ENCODE measurements at regions not wholly inside any gene's neighbourhood (a gene's known extent, or its start where the extent isn't known, plus 50 kb on each side); places are given as distances from the start of the nearest gene placed in this dataset.

DNA sequence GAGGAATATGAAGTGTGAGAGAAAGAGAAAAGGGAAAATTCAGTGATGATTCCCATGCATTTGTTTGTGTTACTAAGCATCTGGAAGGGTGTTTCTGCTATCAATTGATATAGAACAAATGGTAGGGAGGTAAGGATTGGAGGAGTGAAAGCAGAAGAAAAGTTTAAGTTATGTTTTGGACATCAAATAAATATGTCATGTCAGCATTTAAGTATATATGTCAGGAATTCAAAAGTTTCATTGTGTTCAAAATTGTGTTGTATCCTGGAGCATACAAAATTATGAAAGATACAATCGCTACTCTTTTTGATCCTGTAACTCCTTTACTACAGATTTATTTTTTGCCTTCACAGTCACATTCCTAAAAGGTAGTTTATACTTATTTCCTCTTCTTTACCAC is 885.8 kb downstream of the KCNA4 start:
- no peaks in the 10 kb centered on the region for H3K9me3 ChIP-seq (ENCODE audit: control insufficient read depth, insufficient read depth, low read length)
- H4K20me1 ChIP-seq (ENCODE audit: control insufficient read depth, insufficient read depth, low read depth, low read length) = no peaks in the 10 kb centered on the region
- TF ChIP-seq EZH2phosphoT487 (IDR thresholded peaks at IDR 0.05; ENCODE audit: borderline replicate concordance, low read length) = no peak
- TF ChIP-seq, protein P1, sequence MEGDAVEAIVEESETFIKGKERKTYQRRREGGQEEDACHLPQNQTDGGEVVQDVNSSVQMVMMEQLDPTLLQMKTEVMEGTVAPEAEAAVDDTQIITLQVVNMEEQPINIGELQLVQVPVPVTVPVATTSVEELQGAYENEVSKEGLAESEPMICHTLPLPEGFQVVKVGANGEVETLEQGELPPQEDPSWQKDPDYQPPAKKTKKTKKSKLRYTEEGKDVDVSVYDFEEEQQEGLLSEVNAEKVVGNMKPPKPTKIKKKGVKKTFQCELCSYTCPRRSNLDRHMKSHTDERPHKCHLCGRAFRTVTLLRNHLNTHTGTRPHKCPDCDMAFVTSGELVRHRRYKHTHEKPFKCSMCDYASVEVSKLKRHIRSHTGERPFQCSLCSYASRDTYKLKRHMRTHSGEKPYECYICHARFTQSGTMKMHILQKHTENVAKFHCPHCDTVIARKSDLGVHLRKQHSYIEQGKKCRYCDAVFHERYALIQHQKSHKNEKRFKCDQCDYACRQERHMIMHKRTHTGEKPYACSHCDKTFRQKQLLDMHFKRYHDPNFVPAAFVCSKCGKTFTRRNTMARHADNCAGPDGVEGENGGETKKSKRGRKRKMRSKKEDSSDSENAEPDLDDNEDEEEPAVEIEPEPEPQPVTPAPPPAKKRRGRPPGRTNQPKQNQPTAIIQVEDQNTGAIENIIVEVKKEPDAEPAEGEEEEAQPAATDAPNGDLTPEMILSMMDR (IDR thresholded peaks at IDR 0.05; ENCODE audit: low read depth, low read length, poor library complexity, severe bottlenecking) = no peak
- H3K4me3 ChIP-seq (ENCODE audit: low read length) = no peak overlapping the region
- no peaks in the 10 kb centered on the region for H3K27me3 ChIP-seq (ENCODE audit: control insufficient read depth, low read length)
- H3K9me2 ChIP-seq (replicated peaks; ENCODE audit: control insufficient read depth, low read length) = no peaks in the 10 kb centered on the region; the same call in 1 of the 2 replicates
- no peaks in the 10 kb centered on the region for H3K4me1 ChIP-seq (ENCODE audit: control insufficient read depth, low read length)
- no peaks in the 10 kb centered on the region for H3F3A ChIP-seq (ENCODE audit: control insufficient read depth, insufficient read depth)
- no peak overlapping the region for H3K27ac ChIP-seq (ENCODE audit: low read depth, low read length)
- H3K79me2 ChIP-seq (ENCODE audit: control insufficient read depth, low read length) = no peaks in the 10 kb centered on the region
- H3K36me3 ChIP-seq (ENCODE audit: control insufficient read depth, low read length) = no peaks in the 10 kb centered on the region
- H3K4me2 ChIP-seq (ENCODE audit: low read length) = no peak overlapping the region

DNA sequence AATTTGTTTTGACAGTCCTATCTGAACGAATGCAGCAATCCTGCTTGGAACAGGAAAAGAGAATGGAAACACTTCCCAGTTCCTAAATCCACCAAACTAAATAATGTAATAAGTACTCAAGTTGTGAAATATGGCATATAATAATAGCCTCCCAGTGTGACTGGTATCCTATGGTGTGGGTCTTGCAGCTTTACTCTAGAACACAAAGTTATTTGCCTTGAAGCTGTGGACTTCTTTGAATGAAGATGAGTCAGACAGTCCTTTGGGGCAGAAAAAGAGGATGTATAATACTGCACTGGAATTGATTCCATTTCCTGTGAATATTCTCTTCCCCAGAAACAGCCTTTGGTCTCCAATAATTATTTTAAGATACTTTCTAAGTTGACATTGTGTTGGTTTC is 887.0 kb downstream of the KCNA4 start:
- H3K9me3 ChIP-seq (ENCODE audit: control insufficient read depth, insufficient read depth, low read length) = no peaks in the 10 kb centered on the region
- H4K20me1 ChIP-seq (ENCODE audit: control insufficient read depth, insufficient read depth, low read depth, low read length) = no peaks in the 10 kb centered on the region
- H3K4me3 ChIP-seq (ENCODE audit: low read length) = no peak overlapping the region
- no peak overlapping the region for H3K4me2 ChIP-seq (ENCODE audit: low read length)
- no peaks in the 10 kb centered on the region for H3F3A ChIP-seq (ENCODE audit: control insufficient read depth, insufficient read depth)
- H3K27ac ChIP-seq (ENCODE audit: low read depth, low read length) = no peak overlapping the region
- H3K36me3 ChIP-seq (ENCODE audit: control insufficient read depth, low read length) = no peaks in the 10 kb centered on the region
- no peak for TF ChIP-seq EZH2phosphoT487 (IDR thresholded peaks at IDR 0.05; ENCODE audit: borderline replicate concordance, low read length)
- TF ChIP-seq, protein P1 (IDR thresholded peaks at IDR 0.05; ENCODE audit: low read depth, low read length, poor library complexity, severe bottlenecking) = no peak
- H3K27me3 ChIP-seq (ENCODE audit: control insufficient read depth, low read length) = no peaks in the 10 kb centered on the region
- no peaks in the 10 kb centered on the region for H3K79me2 ChIP-seq (ENCODE audit: control insufficient read depth, low read length)
- no peaks in the 10 kb centered on the region for H3K4me1 ChIP-seq (ENCODE audit: control insufficient read depth, low read length)
- no peaks in the 10 kb centered on the region; the same call in 1 of the 2 replicates for H3K9me2 ChIP-seq (replicated peaks; ENCODE audit: control insufficient read depth, low read length)

DNA sequence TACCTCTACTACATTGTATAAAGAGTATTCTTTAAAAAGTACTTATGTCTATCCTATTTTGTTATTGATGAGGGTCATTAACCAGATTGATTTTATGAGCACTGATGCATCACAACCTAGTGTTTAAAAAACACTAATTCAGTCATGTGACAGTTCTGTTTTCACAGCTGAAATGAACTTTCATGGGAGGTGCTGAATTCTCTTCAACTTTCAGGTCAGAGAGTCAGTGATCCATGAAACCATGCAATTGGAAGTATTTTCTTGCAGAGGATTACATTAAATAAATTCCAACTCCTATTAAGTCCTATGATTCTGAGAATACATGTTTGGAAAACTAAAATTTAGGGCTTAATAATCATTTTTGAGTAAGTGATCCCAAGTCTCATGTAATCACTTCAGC is 889.4 kb downstream of the KCNA4 start:
- Histone ChIP-seq H3K4me2 (ENCODE audit: low read length) (no peak overlapping the region), H3K27ac (ENCODE audit: low read depth, low read length) (no peak overlapping the region), H3K4me1 (ENCODE audit: control insufficient read depth, low read length) (no peaks in the 10 kb centered on the region), H3F3A (ENCODE audit: control insufficient read depth, insufficient read depth) (no peaks in the 10 kb centered on the region), H3K79me2 (ENCODE audit: control insufficient read depth, low read length) (no peaks in the 10 kb centered on the region), H3K36me3 (ENCODE audit: control insufficient read depth, low read length) (no peaks in the 10 kb centered on the region), H3K27me3 (ENCODE audit: control insufficient read depth, low read length) (no peaks in the 10 kb centered on the region), H3K9me3 (ENCODE audit: control insufficient read depth, insufficient read depth, low read length) (no peaks in the 10 kb centered on the region), H4K20me1 (ENCODE audit: control insufficient read depth, insufficient read depth, low read depth, low read length) (no peaks in the 10 kb centered on the region), H3K4me3 (ENCODE audit: low read length) (no peak overlapping the region), H3K9me2 (replicated peaks; ENCODE audit: control insufficient read depth, low read length) (no peaks in the 10 kb centered on the region; the same call in 1 of the 2 replicates)
- no peak for TF ChIP-seq EZH2phosphoT487 (IDR thresholded peaks at IDR 0.05; ENCODE audit: borderline replicate concordance, low read length)
- TF ChIP-seq, protein P1 (IDR thresholded peaks at IDR 0.05; ENCODE audit: low read depth, low read length, poor library complexity, severe bottlenecking) = no peak

Measured in DOHH2 (cell line).